HUES48 (cell line): ENCODE measurements at regions not wholly inside any gene's neighbourhood (a gene's known extent, or its start where the extent isn't known, plus 50 kb on each side); places are given as distances from the start of the nearest gene placed in this dataset.

Experiments used
- H3K27ac ChIP-seq: one replicate; pipeline ENCODE4 v1.7.0; 2013; ENCODE audit warnings: low read depth, low read length, inconsistent platforms
- H3K27me3 ChIP-seq: 2 replicates; pipeline ENCODE4 v1.6.1; 2013; ENCODE audit warnings: mild to moderate bottlenecking, low read length; ENCODE audit not compliant: control insufficient read depth, insufficient read depth
- H3K36me3 ChIP-seq: 2 replicates; pipeline ENCODE4 v1.6.1; 2013; ENCODE audit warnings: low read length; ENCODE audit not compliant: control insufficient read depth, insufficient read depth
- H3K4me1 ChIP-seq: 2 replicates; pipeline ENCODE4 v1.6.1; 2013; ENCODE audit warnings: mild to moderate bottlenecking, low read length; ENCODE audit not compliant: control insufficient read depth, insufficient read depth
- H3K4me3 ChIP-seq: 2 replicates; pipeline ENCODE4 v1.5.1; 2013; ENCODE audit warnings: mild to moderate bottlenecking, low read depth, low read length
- H3K9ac ChIP-seq: 2 replicates; pipeline ENCODE4 v1.6.1; 2013; ENCODE audit warnings: mild to moderate bottlenecking, low read depth, low read length, moderate library complexity
- H3K9me3 ChIP-seq: 2 replicates; pipeline ENCODE4 v1.6.1; 2013; ENCODE audit warnings: low read length; ENCODE audit not compliant: control insufficient read depth, insufficient read depth

- Histone ChIP-seq H3K9ac (no peak overlapping the region), H3K27me3 (no peaks in the 10 kb centered on the region), H3K36me3 (no peaks in the 10 kb centered on the region), H3K27ac (no peak overlapping the region), H3K9me3 (no peaks in the 10 kb centered on the region), H3K4me1 (no peaks in the 10 kb centered on the region), H3K4me3 (no peak overlapping the region)
Measured at GRCh38 chr7:88516429-88516828, 209.7 kb upstream of the STEAP4 start.

GRCh38 chr7:88515301-88515700 is 208.6 kb upstream of the STEAP4 start:
- Histone ChIP-seq H3K9me3 (no peaks in the 10 kb centered on the region), H3K9ac (no peak overlapping the region), H3K36me3 (no peaks in the 10 kb centered on the region), H3K27me3 (no peaks in the 10 kb centered on the region), H3K4me1 (no peaks in the 10 kb centered on the region), H3K27ac (no peak overlapping the region), H3K4me3 (no peak overlapping the region)

- no peaks in the 10 kb centered on the region for H3K27me3 ChIP-seq
- H3K4me1 ChIP-seq, result no peaks in the 10 kb centered on the region
- no peak overlapping the region for H3K4me3 ChIP-seq
- no peaks in the 10 kb centered on the region for H3K9me3 ChIP-seq
- no peak overlapping the region for H3K27ac ChIP-seq
- no peak overlapping the region for H3K9ac ChIP-seq
- no peaks in the 10 kb centered on the region for H3K36me3 ChIP-seq
Measured at GRCh38 chr7:88509341-88509740, 202.6 kb upstream of the STEAP4 start.

GRCh38 chr7:88500131-88500530 is 193.4 kb upstream of the STEAP4 start:
- Histone ChIP-seq H3K9me3 (no peaks in the 10 kb centered on the region), H3K36me3 (no peaks in the 10 kb centered on the region), H3K27me3 (no peaks in the 10 kb centered on the region), H3K9ac (no peak overlapping the region), H3K4me1 (peaks cover 12% of the 10 kb centered on the region; the same call in 1 of the 2 replicates), H3K27ac (no peak overlapping the region), H3K4me3 (no peak overlapping the region)

GRCh38 chr7:88495881-88496725 is 189.4 kb upstream of the STEAP4 start:
- Histone ChIP-seq H3K4me1 (peaks cover 13% of the 10 kb centered on the region; the same call in 1 of the 2 replicates), H3K9ac (no peak overlapping the region), H3K9me3 (no peaks in the 10 kb centered on the region), H3K27me3 (no peaks in the 10 kb centered on the region), H3K27ac (no peak overlapping the region), H3K36me3 (no peaks in the 10 kb centered on the region), H3K4me3 (no peak overlapping the region)

- H3K9me3 ChIP-seq, result no peaks in the 10 kb centered on the region; the same call in 1 of the 2 replicates
- H3K9ac ChIP-seq, result no peak overlapping the region
- no peak overlapping the region for H3K27ac ChIP-seq
- H3K4me1 ChIP-seq, result peaks cover 20% of the 10 kb centered on the region; the same call in 1 of the 2 replicates
- H3K27me3 ChIP-seq, result no peaks in the 10 kb centered on the region
- no peaks in the 10 kb centered on the region for H3K36me3 ChIP-seq
- H3K4me3 ChIP-seq, result no peak overlapping the region
Measured at GRCh38 chr7:88492153-88492552, 185.5 kb upstream of the STEAP4 start.

- H3K36me3 ChIP-seq, result no peaks in the 10 kb centered on the region
- no peaks in the 10 kb centered on the region for H3K27me3 ChIP-seq
- H3K9me3 ChIP-seq, result no peaks in the 10 kb centered on the region; the same call in 1 of the 2 replicates
- no peak overlapping the region for H3K4me3 ChIP-seq
- no peak overlapping the region for H3K27ac ChIP-seq
- H3K9ac ChIP-seq, result no peak overlapping the region
- peaks cover 13% of the 10 kb centered on the region; the same call in 1 of the 2 replicates for H3K4me1 ChIP-seq
Measured at GRCh38 chr7:88490874-88491273, 184.2 kb upstream of the STEAP4 start.

- no peak overlapping the region for H3K27ac ChIP-seq
- no peaks in the 10 kb centered on the region for H3K36me3 ChIP-seq
Measured at GRCh38 chr7:88490161-88490560, 183.5 kb upstream of the STEAP4 start.

GRCh38 chr7:88485821-88486220 is 179.1 kb upstream of the STEAP4 start:
- H3K9me3 ChIP-seq, result no peaks in the 10 kb centered on the region; the same call in 1 of the 2 replicates
- no peaks in the 10 kb centered on the region for H3K27me3 ChIP-seq
- H3K4me1 ChIP-seq, result peaks cover 5% of the 10 kb centered on the region; the same call in 1 of the 2 replicates
- no peak overlapping the region for H3K9ac ChIP-seq
- no peak overlapping the region for H3K4me3 ChIP-seq
- H3K27ac ChIP-seq, result no peak overlapping the region
- H3K36me3 ChIP-seq, result no peaks in the 10 kb centered on the region

More at GRCh38 chr7:88490161-88490560, 183.5 kb upstream of the STEAP4 start:
- Histone ChIP-seq H3K4me3 (no peak overlapping the region), H3K9me3 (no peaks in the 10 kb centered on the region; the same call in 1 of the 2 replicates), H3K27me3 (no peaks in the 10 kb centered on the region), H3K9ac (no peak overlapping the region), H3K4me1 (peaks cover 9% of the 10 kb centered on the region; the same call in 1 of the 2 replicates)

- H3K9ac ChIP-seq, result no peak overlapping the region
- no peaks in the 10 kb centered on the region for H3K36me3 ChIP-seq
- H3K9me3 ChIP-seq, result no peaks in the 10 kb centered on the region; the same call in 1 of the 2 replicates
- no peak overlapping the region for H3K4me3 ChIP-seq
- no peak overlapping the region for H3K27ac ChIP-seq
- H3K4me1 ChIP-seq, result no peaks in the 10 kb centered on the region
- no peaks in the 10 kb centered on the region for H3K27me3 ChIP-seq
Measured at GRCh38 chr7:88484551-88484950, 177.9 kb upstream of the STEAP4 start.

GRCh38 chr7:88480896-88481295 is 174.2 kb upstream of the STEAP4 start:
- no peak overlapping the region for H3K9ac ChIP-seq
- no peaks in the 10 kb centered on the region for H3K9me3 ChIP-seq
- no peak overlapping the region for H3K27ac ChIP-seq
- H3K4me3 ChIP-seq, result no peak overlapping the region
- no peaks in the 10 kb centered on the region for H3K36me3 ChIP-seq
- H3K27me3 ChIP-seq, result no peaks in the 10 kb centered on the region
- no peaks in the 10 kb centered on the region for H3K4me1 ChIP-seq
